IPS-18a (cell line): ENCODE measurements at regions not wholly inside any gene's neighbourhood (a gene's known extent, or its start where the extent isn't known, plus 50 kb on each side); places are given as distances from the start of the nearest gene placed in this dataset.

Experiments used
- H3K27ac ChIP-seq: one replicate; pipeline ENCODE4 v1.5.1; 2013; ENCODE audit warnings: low read length
- H3K27me3 ChIP-seq: one replicate; pipeline ENCODE4 v1.6.1; 2013; ENCODE audit warnings: mild to moderate bottlenecking, low read length; ENCODE audit not compliant: control insufficient read depth, insufficient read depth
- H3K36me3 ChIP-seq: one replicate; pipeline ENCODE4 v1.6.1; 2013; ENCODE audit warnings: low read depth, low read length; ENCODE audit not compliant: control insufficient read depth
- H3K4me1 ChIP-seq: one replicate; pipeline ENCODE4 v1.6.1; 2013; ENCODE audit warnings: low read depth, low read length; ENCODE audit not compliant: control insufficient read depth
- H3K4me3 ChIP-seq: one replicate; pipeline ENCODE4 v1.5.1; 2013; ENCODE audit warnings: low read length
- H3K9ac ChIP-seq: one replicate; pipeline ENCODE4 v1.6.1; 2013; ENCODE audit warnings: mild to moderate bottlenecking, low read length, moderate library complexity
- H3K9me3 ChIP-seq: one replicate; pipeline ENCODE4 v1.6.1; 2013; ENCODE audit warnings: low read depth, low read length; ENCODE audit not compliant: control insufficient read depth

DNA sequence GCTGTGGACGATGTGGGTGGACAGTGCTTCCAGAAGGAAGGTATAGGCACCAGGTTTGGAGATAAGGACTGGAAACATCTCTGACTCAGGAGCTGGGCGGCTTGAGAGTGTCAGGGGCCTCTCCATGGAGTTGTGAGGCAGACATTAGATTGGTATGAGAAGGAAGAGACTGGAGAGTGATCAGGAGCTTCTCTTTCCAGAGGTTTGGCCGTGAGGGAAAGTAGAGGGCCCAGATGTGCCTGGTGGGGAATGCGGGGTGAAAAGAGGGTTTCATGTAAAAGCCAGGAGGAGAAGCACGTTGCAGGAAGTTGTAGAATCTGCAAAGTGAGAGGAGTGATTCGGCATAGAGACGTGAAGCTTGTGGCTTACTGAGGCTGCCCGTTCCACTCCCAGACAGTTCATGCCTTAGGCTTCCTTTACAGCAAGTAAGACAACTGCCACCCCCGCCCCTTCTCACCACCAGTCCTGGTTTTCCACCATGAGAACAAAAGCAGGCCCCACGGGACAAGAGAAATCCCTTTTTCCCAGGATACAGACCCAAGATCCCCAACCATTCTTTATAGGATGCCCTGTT, 166.3 kb upstream of the HDAC4 start:
- H3K27me3 ChIP-seq = no peaks in the 10 kb centered on the region
- H3K36me3 ChIP-seq = no peaks in the 10 kb centered on the region
- no peak overlapping the region for H3K4me3 ChIP-seq
- H3K9me3 ChIP-seq = no peaks in the 10 kb centered on the region
- no peaks in the 10 kb centered on the region for H3K4me1 ChIP-seq
- H3K27ac ChIP-seq = no peak overlapping the region
- no peak overlapping the region for H3K9ac ChIP-seq

DNA sequence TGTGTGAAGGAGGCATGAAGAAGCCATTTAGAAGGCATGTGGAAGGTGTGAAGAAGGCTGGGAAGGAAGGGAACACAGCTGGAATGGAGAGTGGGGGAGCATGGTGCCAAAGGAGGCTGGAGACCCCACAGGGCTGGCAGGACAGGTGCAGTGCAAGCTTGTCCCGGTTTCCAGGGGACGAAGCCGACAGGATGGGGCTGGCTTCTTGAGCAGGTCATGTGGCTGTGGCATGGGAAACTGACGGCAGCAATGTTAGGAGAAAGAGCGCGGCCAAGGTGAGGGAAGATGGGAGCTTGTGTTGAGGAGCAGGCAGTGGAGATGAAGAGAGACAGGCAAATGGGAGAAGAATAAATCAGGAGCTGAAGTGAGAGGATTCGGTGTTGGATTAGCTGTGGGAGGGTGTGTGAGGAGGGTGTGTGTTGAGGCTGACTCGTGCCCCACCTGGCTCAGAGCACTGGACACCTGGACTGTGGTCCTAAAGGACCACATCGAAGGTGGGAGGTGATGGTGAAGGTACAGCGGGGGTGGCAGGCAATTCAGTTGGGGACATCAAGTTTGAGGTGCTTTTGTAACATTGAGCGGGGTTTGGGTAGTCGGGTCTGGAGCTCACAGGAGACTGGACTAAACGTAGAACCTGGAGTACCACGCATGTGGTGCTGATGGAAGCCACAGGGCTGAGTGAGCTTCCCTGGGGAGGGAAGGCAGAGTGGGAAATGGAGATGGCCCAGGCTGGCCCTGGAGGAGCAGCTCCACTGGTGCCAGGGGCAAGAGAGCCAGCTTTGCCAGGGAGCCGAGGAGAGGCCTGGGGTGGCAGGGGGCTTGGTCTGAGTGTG, 165.6 kb upstream of the HDAC4 start:
- no peaks in the 10 kb centered on the region for H3K9me3 ChIP-seq
- H3K4me1 ChIP-seq = no peaks in the 10 kb centered on the region
- H3K9ac ChIP-seq = no peak overlapping the region
- H3K27ac ChIP-seq = no peak overlapping the region
- no peaks in the 10 kb centered on the region for H3K36me3 ChIP-seq
- H3K4me3 ChIP-seq = no peak overlapping the region
- H3K27me3 ChIP-seq = no peaks in the 10 kb centered on the region

DNA sequence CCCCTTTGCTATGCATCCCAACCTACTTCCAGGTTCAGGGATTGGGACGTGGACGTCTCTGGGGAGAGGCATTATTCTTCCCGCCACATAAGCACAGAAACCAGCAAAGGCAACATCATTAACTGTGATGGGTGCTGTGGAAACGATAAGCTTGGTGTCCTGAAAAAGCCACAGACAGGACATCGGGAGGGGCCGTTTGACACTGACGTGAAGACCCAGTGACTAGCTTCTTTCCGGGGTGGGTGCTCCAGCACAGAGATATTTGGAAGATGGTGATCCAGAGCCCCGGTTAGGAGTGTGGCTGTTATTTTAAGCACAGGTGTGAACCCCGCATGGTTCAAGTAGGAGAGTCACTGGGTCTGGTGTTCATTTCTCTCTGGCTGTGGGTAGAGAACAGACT, 163.8 kb upstream of the HDAC4 start:
- Histone ChIP-seq H3K27ac (no peak overlapping the region), H3K36me3 (no peaks in the 10 kb centered on the region), H3K27me3 (no peaks in the 10 kb centered on the region), H3K9ac (no peak overlapping the region), H3K4me1 (no peaks in the 10 kb centered on the region), H3K4me3 (no peak overlapping the region), H3K9me3 (no peaks in the 10 kb centered on the region)

DNA sequence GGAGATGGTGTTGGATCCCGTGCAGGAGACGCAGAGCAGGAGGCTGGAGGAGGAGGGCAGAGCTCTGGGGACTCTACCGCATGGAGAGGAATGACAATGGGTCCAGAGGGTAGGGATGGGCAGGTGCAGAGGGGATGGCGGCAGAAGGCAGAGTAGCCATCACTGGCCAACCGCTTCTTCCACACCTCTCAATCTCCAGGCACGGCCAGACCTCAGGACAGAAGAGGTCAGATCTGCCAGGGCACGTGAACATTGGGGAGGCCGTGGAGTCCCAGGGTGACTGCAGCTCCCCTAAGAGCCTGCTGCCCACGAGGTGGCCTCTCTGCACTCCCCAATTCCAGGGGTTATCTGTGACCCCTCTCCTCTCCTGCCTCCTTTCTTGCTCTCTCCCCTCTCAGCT, 162.7 kb upstream of the HDAC4 start:
- H3K9ac ChIP-seq = no peak overlapping the region
- no peak overlapping the region for H3K4me3 ChIP-seq
- no peaks in the 10 kb centered on the region for H3K9me3 ChIP-seq
- H3K36me3 ChIP-seq = no peaks in the 10 kb centered on the region
- H3K27me3 ChIP-seq = no peaks in the 10 kb centered on the region
- no peaks in the 10 kb centered on the region for H3K4me1 ChIP-seq
- H3K27ac ChIP-seq = no peak overlapping the region

DNA sequence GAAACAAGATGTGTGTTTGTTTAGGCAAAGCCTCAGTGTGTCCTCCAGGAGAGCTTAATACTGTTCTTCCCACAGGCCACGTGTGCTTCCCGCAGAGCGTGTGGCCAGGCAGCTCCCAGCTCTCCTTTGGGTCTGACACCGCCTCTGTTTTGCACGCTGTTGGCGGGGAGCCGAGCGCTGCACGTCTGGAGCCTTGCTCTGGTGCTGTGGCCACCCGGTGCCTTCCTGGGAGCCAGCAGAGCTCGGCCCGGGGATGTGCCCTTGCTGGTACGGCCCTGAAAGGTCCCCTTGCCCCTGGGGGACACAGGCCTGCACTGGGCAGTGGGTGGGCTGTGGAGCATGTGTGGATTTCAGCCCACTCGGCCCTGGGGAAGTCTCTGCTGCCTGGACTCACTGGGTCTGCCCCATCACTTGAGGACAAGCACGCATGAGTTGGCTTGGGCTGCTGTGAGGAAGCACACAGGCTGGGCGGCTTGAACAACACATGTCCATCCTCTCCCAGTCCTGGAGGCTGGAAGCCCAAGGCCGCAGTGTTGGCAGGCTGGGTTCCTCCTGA, 160.7 kb upstream of the HDAC4 start:
- H3K9ac ChIP-seq = no peak overlapping the region
- H3K9me3 ChIP-seq = no peaks in the 10 kb centered on the region
- no peaks in the 10 kb centered on the region for H3K36me3 ChIP-seq
- no peaks in the 10 kb centered on the region for H3K27me3 ChIP-seq
- H3K27ac ChIP-seq = no peak overlapping the region
- no peaks in the 10 kb centered on the region for H3K4me1 ChIP-seq
- H3K4me3 ChIP-seq = no peak overlapping the region

DNA sequence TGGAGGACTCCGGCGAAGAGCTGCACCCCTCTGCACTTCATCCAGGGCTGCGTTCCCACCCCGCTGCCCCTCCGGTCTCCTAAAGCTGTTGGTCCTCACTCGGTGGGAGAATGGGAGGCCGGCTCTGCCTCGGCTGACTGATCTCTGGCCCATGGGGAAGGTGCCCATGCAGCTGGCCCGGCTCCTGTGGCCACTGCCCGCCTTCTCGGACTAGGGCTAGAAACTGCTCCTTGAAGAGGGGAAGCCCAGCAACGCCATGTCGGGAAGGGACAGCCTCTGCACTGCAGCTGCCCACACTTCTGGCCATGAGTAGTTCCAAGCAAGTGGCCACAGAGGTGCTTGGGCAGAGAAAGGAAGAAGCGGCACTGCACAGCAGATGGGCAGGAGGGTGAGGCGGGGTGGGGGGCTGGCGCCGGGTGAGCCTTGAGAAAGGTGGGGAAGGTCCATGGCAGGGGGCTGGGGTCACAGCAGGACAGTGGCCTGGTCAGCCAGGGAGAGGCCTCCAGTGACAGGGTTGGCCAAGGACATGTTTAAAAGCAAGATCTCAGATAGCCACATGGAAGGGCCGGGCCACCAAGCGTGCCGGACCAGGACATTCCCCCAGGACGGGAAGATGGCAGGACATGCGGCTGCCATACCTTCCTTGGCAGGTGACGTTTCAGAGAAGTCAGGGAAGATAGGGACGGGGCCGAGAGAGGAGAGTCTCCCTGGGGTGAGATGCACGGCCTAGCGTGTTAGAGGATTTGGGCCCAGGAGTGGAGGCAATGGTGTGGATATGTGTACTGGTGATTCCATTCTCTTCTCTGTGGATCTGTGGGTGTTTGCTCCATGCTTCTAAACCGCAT, 158.8 kb upstream of the HDAC4 start:
- H3K9ac ChIP-seq = no peak overlapping the region
- H3K4me3 ChIP-seq = no peak overlapping the region
- H3K27me3 ChIP-seq = no peaks in the 10 kb centered on the region
- no peak overlapping the region for H3K27ac ChIP-seq
- H3K9me3 ChIP-seq = no peaks in the 10 kb centered on the region
- H3K4me1 ChIP-seq = no peaks in the 10 kb centered on the region
- H3K36me3 ChIP-seq = no peaks in the 10 kb centered on the region

DNA sequence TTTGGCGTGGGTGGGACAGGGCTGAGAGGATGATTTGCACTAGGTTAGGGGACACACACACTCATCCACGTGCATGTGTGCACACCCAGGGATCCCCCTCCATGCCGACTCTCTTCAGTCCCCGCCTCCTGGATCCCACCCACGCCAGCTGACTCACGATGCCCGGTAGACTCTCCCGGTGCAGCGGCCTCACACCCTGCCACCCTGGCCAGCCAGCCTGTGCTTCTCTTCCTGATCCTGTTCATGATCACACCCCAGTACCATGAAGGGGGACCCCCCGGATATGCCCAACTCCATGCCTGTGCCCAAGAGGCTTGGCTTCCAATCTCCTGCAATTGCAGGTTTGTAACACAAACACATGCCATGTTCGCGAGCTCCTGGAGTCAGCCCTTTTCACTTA, 157.8 kb upstream of the HDAC4 start:
- Histone ChIP-seq H3K27ac (no peak overlapping the region), H3K4me3 (no peak overlapping the region), H3K27me3 (no peaks in the 10 kb centered on the region), H3K36me3 (no peaks in the 10 kb centered on the region), H3K9me3 (no peaks in the 10 kb centered on the region), H3K4me1 (no peaks in the 10 kb centered on the region), H3K9ac (no peak overlapping the region)

DNA sequence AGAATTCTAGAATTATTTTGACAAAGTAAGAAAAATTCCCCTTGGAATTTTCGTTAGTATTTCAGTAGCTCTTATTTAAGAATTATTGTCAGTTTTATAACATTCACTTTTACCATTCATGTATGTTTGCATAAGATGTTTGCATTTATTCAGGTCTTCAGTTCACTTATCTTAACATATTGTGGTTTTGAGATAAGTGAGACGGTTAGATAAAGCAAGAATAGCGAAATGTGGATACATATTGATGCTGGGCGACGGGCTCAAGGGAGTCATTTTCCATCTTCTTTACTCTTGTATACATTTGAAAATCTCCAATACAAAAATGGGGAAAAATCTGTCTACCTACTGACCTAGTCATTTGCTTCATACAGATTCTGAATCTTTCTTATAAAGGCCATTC, 156.7 kb upstream of the HDAC4 start:
- Histone ChIP-seq H3K4me1 (no peaks in the 10 kb centered on the region), H3K36me3 (no peaks in the 10 kb centered on the region), H3K27me3 (no peaks in the 10 kb centered on the region), H3K4me3 (no peak overlapping the region), H3K9ac (no peak overlapping the region), H3K9me3 (no peaks in the 10 kb centered on the region), H3K27ac (no peak overlapping the region)

DNA sequence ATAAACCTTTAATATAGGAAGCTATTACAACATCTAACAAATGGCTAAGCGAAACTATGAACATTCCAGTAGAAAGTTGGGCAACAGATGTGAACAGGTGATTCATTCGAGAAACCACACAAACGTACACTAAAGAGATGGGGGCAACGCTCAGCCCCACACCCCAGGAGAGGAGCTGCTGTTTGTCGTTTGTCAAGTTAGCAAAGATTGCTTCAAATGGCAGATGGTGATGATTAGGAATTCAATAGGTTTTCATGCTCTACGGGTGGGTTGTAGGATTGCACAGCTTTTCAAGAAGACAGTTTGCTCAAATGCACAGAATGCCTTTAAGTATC, 154.7 kb upstream of the HDAC4 start:
- Histone ChIP-seq H3K27ac (no peak overlapping the region), H3K36me3 (no peaks in the 10 kb centered on the region), H3K9me3 (no peaks in the 10 kb centered on the region), H3K9ac (no peak overlapping the region), H3K4me1 (no peaks in the 10 kb centered on the region), H3K27me3 (no peaks in the 10 kb centered on the region), H3K4me3 (no peak overlapping the region)

DNA sequence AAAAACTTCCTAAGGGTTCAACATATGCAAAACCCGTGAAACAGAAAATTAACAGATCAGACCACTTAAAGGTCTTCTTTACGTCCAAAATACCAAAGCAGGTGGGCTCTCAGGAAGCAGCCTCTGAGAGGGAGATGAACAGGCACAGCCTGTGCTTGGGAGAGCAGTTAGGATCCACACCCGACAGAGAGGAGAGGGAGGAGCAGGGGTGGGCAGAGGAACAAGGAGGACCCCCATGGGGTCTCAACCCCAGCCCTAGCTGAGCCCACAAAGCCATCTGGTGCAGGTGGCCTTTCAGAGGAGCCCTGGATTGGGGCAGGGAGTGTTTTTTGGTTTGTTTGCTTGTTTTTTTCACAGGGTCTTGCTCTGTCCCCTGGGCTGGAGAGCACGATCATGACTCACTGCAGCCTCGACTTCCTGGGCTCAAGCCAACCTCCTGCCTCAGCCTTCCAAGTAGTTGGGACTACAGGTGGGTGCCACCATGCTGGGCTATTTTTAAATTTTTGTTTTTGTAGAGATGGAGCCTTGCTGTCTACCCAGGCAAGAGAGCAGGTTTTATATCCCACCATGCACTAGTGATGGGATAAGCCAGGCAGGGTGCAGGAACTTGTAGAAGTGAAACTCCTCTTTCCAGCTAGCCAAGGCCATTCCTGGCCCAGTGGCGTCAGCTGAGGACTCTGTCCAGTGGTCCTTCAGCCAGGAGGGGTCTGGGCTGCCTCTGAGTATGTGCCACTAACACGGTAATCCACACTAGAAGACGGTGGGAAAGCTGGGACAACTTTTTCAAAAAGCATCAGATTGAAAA, 154.1 kb upstream of the HDAC4 start:
- H3K9ac ChIP-seq = no peak overlapping the region
- H3K36me3 ChIP-seq = no peaks in the 10 kb centered on the region
- H3K9me3 ChIP-seq = no peaks in the 10 kb centered on the region
- H3K27ac ChIP-seq = no peak overlapping the region
- no peak overlapping the region for H3K4me3 ChIP-seq
- no peaks in the 10 kb centered on the region for H3K4me1 ChIP-seq
- no peaks in the 10 kb centered on the region for H3K27me3 ChIP-seq

DNA sequence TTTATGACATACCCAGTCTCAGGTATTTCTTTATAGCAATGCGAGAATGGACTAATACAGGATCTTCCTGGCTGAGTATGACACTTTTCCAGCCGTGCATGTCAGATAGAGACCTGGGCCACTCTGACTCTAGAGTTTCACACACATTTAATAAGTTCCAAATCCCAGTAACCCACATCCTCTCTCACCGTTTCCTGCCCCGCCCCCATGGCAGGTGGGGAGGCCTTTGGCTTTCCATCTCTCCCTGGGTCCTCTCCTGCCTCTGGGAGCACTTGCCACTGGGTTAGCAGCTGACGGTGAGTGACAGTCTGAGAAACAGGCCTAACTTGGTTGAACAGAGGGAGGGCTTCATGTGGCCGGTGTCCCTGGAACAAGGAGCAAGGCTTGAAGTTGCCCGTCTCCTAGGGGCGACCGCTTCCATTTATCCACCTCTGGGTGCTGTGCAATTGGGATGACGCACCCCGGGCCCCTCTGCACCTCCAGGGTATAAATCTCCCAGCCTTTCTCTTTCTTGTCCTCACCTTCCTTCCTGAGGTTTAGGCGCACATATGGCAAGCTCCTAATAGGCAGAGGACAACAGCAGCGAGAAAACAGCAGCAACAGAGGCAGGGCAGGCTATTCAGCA, 152.7 kb upstream of the HDAC4 start:
- H3K4me1 ChIP-seq = no peaks in the 10 kb centered on the region
- H3K9ac ChIP-seq = no peak overlapping the region
- no peaks in the 10 kb centered on the region for H3K9me3 ChIP-seq
- H3K27ac ChIP-seq = no peak overlapping the region
- no peak overlapping the region for H3K4me3 ChIP-seq
- H3K36me3 ChIP-seq = no peaks in the 10 kb centered on the region
- H3K27me3 ChIP-seq = no peaks in the 10 kb centered on the region
